ENCODE measurements at regions not wholly inside any gene's neighbourhood (a gene's known extent, or its start where the extent isn't known, plus 50 kb on each side); places are given as distances from the start of the nearest gene placed in this dataset.

DNA sequence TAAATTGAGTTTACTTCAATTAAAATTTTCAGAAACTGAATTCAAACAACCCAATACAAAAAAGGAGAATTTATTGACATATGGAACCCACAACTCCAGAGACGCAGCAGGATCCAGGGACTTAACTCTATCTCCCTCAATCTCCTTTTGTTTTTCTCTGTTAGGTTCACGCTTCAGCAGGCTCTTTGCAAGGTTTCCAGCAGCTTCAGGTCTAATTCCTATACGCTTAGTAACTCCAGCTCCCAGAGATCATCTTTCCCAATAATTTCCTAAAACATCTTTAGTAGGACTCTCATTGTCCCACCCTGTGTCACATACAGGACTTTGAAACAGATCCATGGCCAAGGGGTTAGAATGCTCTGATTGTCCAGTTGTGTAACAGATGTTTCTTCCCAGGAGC is 175.2 kb downstream of the RMST start:
- intact Hi-C loops (cut with DNase I; ENCODE audit: low total_unique reads), result no loop called here

DNA sequence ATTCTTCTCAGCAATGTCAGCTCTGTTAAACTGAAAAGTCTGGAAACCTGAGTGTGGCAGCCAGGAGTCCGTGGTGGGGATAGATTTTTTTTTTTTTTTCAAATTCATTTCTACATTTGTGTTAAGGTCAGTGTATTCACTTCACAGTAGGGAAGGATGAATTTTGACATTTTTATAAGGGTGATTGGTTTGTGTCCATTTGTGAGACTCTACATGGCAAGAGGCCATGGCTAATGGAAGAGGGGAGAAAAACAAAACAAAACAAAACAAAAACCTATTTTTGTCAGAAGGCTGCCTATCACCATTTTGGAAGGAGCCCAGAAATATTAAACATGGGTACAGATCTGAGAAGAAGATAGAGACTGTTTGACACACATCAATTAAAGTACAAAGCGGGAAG is 176.1 kb downstream of the RMST start:
- no peak for DNase-seq (ENCODE audit: low spot score in 2 of 2)
- Histone ChIP-seq H3K4me3 (no peak overlapping the region), H3K9me3 (no peaks in the 10 kb centered on the region), H3K4me1 (no peaks in the 10 kb centered on the region), H3K36me3 (no peaks in the 10 kb centered on the region), H3K27me3 (no peaks in the 10 kb centered on the region), H3K27ac (no peak overlapping the region)
- intact Hi-C loops (cut with DNase I; ENCODE audit: low total_unique reads), result no loop called here
- TF ChIP-seq, protein P1, sequence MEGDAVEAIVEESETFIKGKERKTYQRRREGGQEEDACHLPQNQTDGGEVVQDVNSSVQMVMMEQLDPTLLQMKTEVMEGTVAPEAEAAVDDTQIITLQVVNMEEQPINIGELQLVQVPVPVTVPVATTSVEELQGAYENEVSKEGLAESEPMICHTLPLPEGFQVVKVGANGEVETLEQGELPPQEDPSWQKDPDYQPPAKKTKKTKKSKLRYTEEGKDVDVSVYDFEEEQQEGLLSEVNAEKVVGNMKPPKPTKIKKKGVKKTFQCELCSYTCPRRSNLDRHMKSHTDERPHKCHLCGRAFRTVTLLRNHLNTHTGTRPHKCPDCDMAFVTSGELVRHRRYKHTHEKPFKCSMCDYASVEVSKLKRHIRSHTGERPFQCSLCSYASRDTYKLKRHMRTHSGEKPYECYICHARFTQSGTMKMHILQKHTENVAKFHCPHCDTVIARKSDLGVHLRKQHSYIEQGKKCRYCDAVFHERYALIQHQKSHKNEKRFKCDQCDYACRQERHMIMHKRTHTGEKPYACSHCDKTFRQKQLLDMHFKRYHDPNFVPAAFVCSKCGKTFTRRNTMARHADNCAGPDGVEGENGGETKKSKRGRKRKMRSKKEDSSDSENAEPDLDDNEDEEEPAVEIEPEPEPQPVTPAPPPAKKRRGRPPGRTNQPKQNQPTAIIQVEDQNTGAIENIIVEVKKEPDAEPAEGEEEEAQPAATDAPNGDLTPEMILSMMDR (IDR thresholded peaks at IDR 0.05), result no peak
- TF ChIP-seq POLR2A (IDR thresholded peaks at IDR 0.05) (no peak), POLR2AphosphoS5 (IDR thresholded peaks at IDR 0.05) (no peak)

More for the DNA sequence above, 175.2 kb downstream of the RMST start:
- H3K27me3 ChIP-seq, result no peaks in the 10 kb centered on the region
- H3K4me3 ChIP-seq, result no peak overlapping the region
- H3K27ac ChIP-seq, result no peak overlapping the region
- no peaks in the 10 kb centered on the region for H3K36me3 ChIP-seq
- no peaks in the 10 kb centered on the region for H3K9me3 ChIP-seq
- no peaks in the 10 kb centered on the region for H3K4me1 ChIP-seq
- no peak for DNase-seq (ENCODE audit: low spot score in 2 of 2)
- TF ChIP-seq POLR2AphosphoS5 (IDR thresholded peaks at IDR 0.05), result no peak
- TF ChIP-seq, protein P1 (IDR thresholded peaks at IDR 0.05), result no peak
- no peak for TF ChIP-seq POLR2A (IDR thresholded peaks at IDR 0.05)

DNA sequence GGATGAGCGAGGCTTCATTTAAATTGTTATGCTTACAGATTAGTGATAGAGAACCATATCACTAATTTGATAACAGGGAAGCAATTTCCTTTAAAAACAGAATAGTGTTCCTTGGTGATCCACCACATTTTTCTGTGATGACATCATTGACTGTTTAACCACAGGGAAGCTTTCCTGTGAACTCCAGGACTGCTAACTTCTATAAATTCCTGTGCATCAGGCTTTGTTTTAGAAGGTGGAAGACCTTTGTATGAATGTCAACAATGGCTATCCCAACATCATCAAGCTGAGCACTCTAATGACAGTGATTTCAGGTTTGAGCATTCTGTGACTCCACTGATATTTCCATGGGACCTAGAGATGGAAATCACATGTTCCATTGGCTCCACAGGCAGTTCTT is 177.1 kb downstream of the RMST start:
- H3K4me1 ChIP-seq, result no peaks in the 10 kb centered on the region
- intact Hi-C loops (cut with DNase I; ENCODE audit: low total_unique reads), result no loop called here
- DNase-seq (ENCODE audit: low spot score in 2 of 2), result no peak
- H3K4me3 ChIP-seq, result no peak overlapping the region
- TF ChIP-seq POLR2A (IDR thresholded peaks at IDR 0.05) (no peak), POLR2AphosphoS5 (IDR thresholded peaks at IDR 0.05) (no peak)
- no peak overlapping the region for H3K27ac ChIP-seq
- H3K9me3 ChIP-seq, result no peaks in the 10 kb centered on the region
- no peaks in the 10 kb centered on the region for H3K27me3 ChIP-seq
- H3K36me3 ChIP-seq, result no peaks in the 10 kb centered on the region

GRCh38 chr12:97640826-97641225 is 178.2 kb downstream of the RMST start:
- Histone ChIP-seq H3K27me3 (no peaks in the 10 kb centered on the region), H3K36me3 (no peaks in the 10 kb centered on the region), H3K27ac (no peak overlapping the region), H3K4me1 (no peaks in the 10 kb centered on the region), H3K4me3 (no peak overlapping the region), H3K9me3 (no peaks in the 10 kb centered on the region)
- DNase-seq (ENCODE audit: low spot score in 2 of 2), result no peak
- TF ChIP-seq, protein P1 (IDR thresholded peaks at IDR 0.05), result no peak
- TF ChIP-seq POLR2AphosphoS5 (IDR thresholded peaks at IDR 0.05), result no peak
- TF ChIP-seq POLR2A (IDR thresholded peaks at IDR 0.05), result no peak
- intact Hi-C loops (cut with DNase I; ENCODE audit: low total_unique reads), result no loop called here

DNA sequence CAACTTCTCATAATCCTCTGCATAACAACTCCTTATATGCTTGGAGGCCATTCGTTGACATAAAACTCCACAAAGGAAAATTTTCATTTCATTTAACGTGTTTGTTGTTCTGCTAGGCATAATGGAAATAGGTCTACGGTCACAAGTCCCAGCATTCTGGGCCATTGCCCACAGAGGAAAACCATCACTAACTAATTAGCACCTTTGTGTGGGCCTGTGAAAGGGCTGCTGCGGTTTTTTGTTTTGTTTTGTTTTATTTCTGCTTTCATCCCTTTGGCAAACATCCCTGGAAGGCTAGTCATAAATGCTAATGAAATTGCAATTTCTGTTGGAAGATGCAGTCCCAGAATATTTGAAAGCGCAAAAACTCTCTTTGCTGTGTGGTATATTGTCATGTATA is 180.3 kb downstream of the RMST start:
- Histone ChIP-seq H3K4me3 (no peak overlapping the region), H3K27ac (no peak overlapping the region), H3K27me3 (no peaks in the 10 kb centered on the region), H3K9me3 (no peaks in the 10 kb centered on the region), H3K36me3 (no peaks in the 10 kb centered on the region), H3K4me1 (no peaks in the 10 kb centered on the region)
- TF ChIP-seq, protein P1 (IDR thresholded peaks at IDR 0.05), result no peak
- TF ChIP-seq POLR2A (IDR thresholded peaks at IDR 0.05), result no peak
- no peak for TF ChIP-seq POLR2AphosphoS5 (IDR thresholded peaks at IDR 0.05)
- DNase-seq (ENCODE audit: low spot score in 2 of 2), result no peak
- intact Hi-C loops (cut with DNase I; ENCODE audit: low total_unique reads), result no loop called here

GRCh38 chr12:97643924-97644323 is 181.3 kb downstream of the RMST start:
- Histone ChIP-seq H3K4me1 (no peaks in the 10 kb centered on the region), H3K9me3 (no peaks in the 10 kb centered on the region), H3K27me3 (no peaks in the 10 kb centered on the region), H3K4me3 (no peak overlapping the region), H3K27ac (no peak overlapping the region), H3K36me3 (no peaks in the 10 kb centered on the region)
- DNase-seq (ENCODE audit: low spot score in 2 of 2), result no peak
- TF ChIP-seq, protein P1 (IDR thresholded peaks at IDR 0.05), result no peak
- TF ChIP-seq POLR2A (IDR thresholded peaks at IDR 0.05) (no peak), POLR2AphosphoS5 (IDR thresholded peaks at IDR 0.05) (no peak)
- intact Hi-C loops (cut with DNase I; ENCODE audit: low total_unique reads), result no loop called here

All from breast epithelium (tissue), 4 donors.